H1 (cell line): ENCODE measurements at regions not wholly inside any gene's neighbourhood (a gene's known extent, or its start where the extent isn't known, plus 50 kb on each side); places are given as distances from the start of the nearest gene placed in this dataset.

Source experiments
- CTCF ChIA-PET: fragments of 300-600 bp; sonication (Branson Sonifier 250); formaldehyde crosslinking; loops from one replicate; lab custom pipeline; 2021; ENCODE audit not compliant: partially characterized antibody; lab: Charles Lee
- POLR2A ChIA-PET: fragments of 300-600 bp; sonication (Branson Sonifier 250); formaldehyde crosslinking; loops from one replicate; lab custom pipeline; 2021; ENCODE audit warnings: inconsistent platforms; ENCODE audit not compliant: partially characterized antibody; lab: Charles Lee
- DNase-seq, 2 experiments: peaks; one replicate each; pipeline versions ENCODE4 v3.0.0 to v3.0.0-alpha.2; 2010 to 2022; ENCODE audit warnings: low spot score in 2 of 2, low read depth in 1 of 2, mixed read lengths in 1 of 2
- FAIRE-seq: peaks from 2 replicates; lab custom pipeline; 2011; peaks lifted over from hg19 to GRCh38; lab: Jason Lieb, UNC
- H2AFZ ChIP-seq: 2 replicates; pipeline ENCODE4 v1.8.1; 2012; ENCODE audit warnings: low read length, inconsistent platforms
- H2AK5ac ChIP-seq: 2 replicates; pipeline ENCODE4 v1.6.1; 2013; ENCODE audit warnings: low read depth, low read length
- H2BK120ac ChIP-seq: replicated peaks from 2 replicates; pipeline ENCODE3; 2013; ENCODE audit warnings: low read depth, low read length, inconsistent platforms
- H2BK12ac ChIP-seq: 2 replicates; pipeline ENCODE4 v1.6.1; 2013; ENCODE audit warnings: low read depth, low read length
- H2BK15ac ChIP-seq: 2 replicates; pipeline ENCODE4 v1.6.1; 2013; ENCODE audit warnings: low read length
- H2BK20ac ChIP-seq: 2 replicates; pipeline ENCODE4 v1.6.1; 2013; ENCODE audit warnings: low read length
- H2BK5ac ChIP-seq: 2 replicates; pipeline ENCODE4 v1.6.1; 2013; ENCODE audit warnings: low read depth, low read length
- H3K14ac ChIP-seq: 2 replicates; pipeline ENCODE4 v1.6.1; 2013; ENCODE audit warnings: inconsistent platforms; ENCODE audit not compliant: insufficient read length
- H3K18ac ChIP-seq: 2 replicates; pipeline ENCODE4 v1.6.1; 2013; ENCODE audit warnings: low read length; ENCODE audit errors: extremely low read depth
- H3K23ac ChIP-seq: 2 replicates; pipeline ENCODE4 v1.6.1; 2013; ENCODE audit warnings: inconsistent platforms; ENCODE audit not compliant: insufficient read length
- H3K23me2 ChIP-seq: 2 replicates; pipeline ENCODE4 v1.6.1; 2013; ENCODE audit warnings: low read depth, low read length
- H3K27ac ChIP-seq: 2 replicates; pipeline ENCODE4 v1.6.1; 2011; ENCODE audit warnings: low read depth, low read length, inconsistent platforms
- H3K27me3 ChIP-seq, 4 experiments: replicated peaks in 1 of 4; 1 replicate in 1 of 4; 2 replicates in 3 of 4; pipeline versions ENCODE4 v1.6.1 to v1.8.1; 2011 to 2013; ENCODE audit warnings: low read length in 3 of 4, mild to moderate bottlenecking in 3 of 4, inconsistent platforms in 2 of 4, mixed read lengths in 2 of 4, moderate library complexity in 1 of 4; ENCODE audit not compliant: control insufficient read depth in 3 of 4, insufficient read depth in 3 of 4; ENCODE audit errors: extremely low read depth in 1 of 4
- H3K36me3 ChIP-seq, 4 experiments: 2 replicates each; pipeline versions ENCODE4 v1.6.1 to v1.8.1; 2011 to 2013; ENCODE audit warnings: mild to moderate bottlenecking in 4 of 4, low read length in 3 of 4, moderate library complexity in 2 of 4, control low read depth in 1 of 4, inconsistent platforms in 1 of 4; ENCODE audit not compliant: insufficient read depth in 4 of 4, control insufficient read depth in 2 of 4
- H3K4ac ChIP-seq: replicated peaks from 2 replicates; pipeline ENCODE3; 2013; ENCODE audit warnings: low read length, low read depth, mixed read lengths, inconsistent platforms; ENCODE audit not compliant: insufficient read length
- H3K4me1 ChIP-seq, 4 experiments: replicated peaks in 1 of 4; 1 replicate in 1 of 4; 2 replicates in 3 of 4; pipeline versions ENCODE4 v1.6.1 to v1.8.1; 2011 to 2013; ENCODE audit warnings: low read length in 3 of 4, inconsistent platforms in 2 of 4, mixed read lengths in 1 of 4; ENCODE audit not compliant: insufficient read depth in 4 of 4, control insufficient read depth in 3 of 4
- H3K4me2 ChIP-seq, 2 experiments: 2 replicates each; pipeline versions ENCODE4 v1.6.1 to v1.8.1; 2011 to 2013; ENCODE audit warnings: low read depth in 2 of 2, low read length in 2 of 2, control low read depth in 1 of 2, inconsistent platforms in 1 of 2, mild to moderate bottlenecking in 1 of 2; ENCODE audit not compliant: insufficient read depth in 1 of 2
- H3K4me3 ChIP-seq, 4 experiments: fragments of 200-600, 300-600 bp in 1 of 4; sonication (generic), shearing (Covaris generic), sonication (Bioruptor Twin) in 1 of 4; 2 replicates each; pipeline versions ENCODE4 v1.5.1 to v1.8.1; 2011 to 2016; ENCODE audit warnings: low read length in 4 of 4, low read depth in 3 of 4, control low read depth in 2 of 4, inconsistent platforms in 2 of 4, mild to moderate bottlenecking in 2 of 4, mixed read lengths in 1 of 4, moderate library complexity in 1 of 4; ENCODE audit not compliant: insufficient read depth in 2 of 4; ENCODE audit errors: extremely low read depth in 1 of 4
- H3K56ac ChIP-seq: replicated peaks from 2 replicates; pipeline ENCODE3; 2013; ENCODE audit warnings: low read depth, mild to moderate bottlenecking, mixed read lengths, low read length, inconsistent platforms; ENCODE audit not compliant: insufficient read length
- H3K79me1 ChIP-seq: 2 replicates; pipeline ENCODE4 v1.6.1; 2013; ENCODE audit warnings: low read depth, low read length, control low read depth
- H3K79me2 ChIP-seq, 2 experiments: 2 replicates each; pipeline versions ENCODE4 v1.6.1 to v1.8.1; 2012 to 2013; ENCODE audit warnings: low read length in 2 of 2, mild to moderate bottlenecking in 2 of 2, inconsistent platforms in 1 of 2; ENCODE audit not compliant: insufficient read depth in 2 of 2, control insufficient read depth in 1 of 2
- H3K9ac ChIP-seq, 4 experiments: replicated peaks in 1 of 4; 1 replicate in 1 of 4; 2 replicates in 3 of 4; pipeline versions ENCODE4 v1.6.1 to v1.8.1; 2011 to 2013; ENCODE audit warnings: low read depth in 3 of 4, low read length in 3 of 4, control low read depth in 2 of 4, mild to moderate bottlenecking in 2 of 4, moderate library complexity in 2 of 4, inconsistent platforms in 1 of 4; ENCODE audit errors: extremely low read depth in 1 of 4
- H3K9me3 ChIP-seq, 2 experiments: 2 replicates each; pipeline versions ENCODE4 v1.6.1 to v1.8.1; 2012 to 2013; ENCODE audit warnings: mild to moderate bottlenecking in 2 of 2, moderate library complexity in 2 of 2, control low read depth in 1 of 2, inconsistent platforms in 1 of 2, low read depth in 1 of 2, low read length in 1 of 2, mixed read lengths in 1 of 2; ENCODE audit not compliant: insufficient read depth in 2 of 2
- H4K20me1 ChIP-seq, 2 experiments: replicated peaks in 1 of 2; 2 replicates each; pipeline versions ENCODE3 to v1.8.1; 2011 to 2013; ENCODE audit warnings: inconsistent platforms in 2 of 2, low read length in 2 of 2, mild to moderate bottlenecking in 1 of 2; ENCODE audit not compliant: insufficient read depth in 2 of 2, control insufficient read depth in 1 of 2
- H4K5ac ChIP-seq: 2 replicates; pipeline ENCODE4 v1.6.1; 2013; ENCODE audit warnings: low read length, low read depth, mixed read lengths, inconsistent platforms; ENCODE audit not compliant: insufficient read length
- H4K8ac ChIP-seq: 2 replicates; pipeline ENCODE4 v1.8.0; 2013; ENCODE audit warnings: mild to moderate bottlenecking, moderate library complexity, low read length, inconsistent platforms; ENCODE audit not compliant: insufficient read depth; ENCODE audit errors: extremely low read depth
- H4K91ac ChIP-seq: replicated peaks from 2 replicates; pipeline ENCODE3; 2013; ENCODE audit warnings: low read length, mixed read lengths, inconsistent platforms; ENCODE audit not compliant: insufficient read length
- GTF2F1 ChIP-seq: IDR thresholded peaks from 2 replicates; pipeline ENCODE4 v1.6.1; 2012; ENCODE audit warnings: low read depth, low read length, improper control_type of control experiment, borderline replicate concordance
- NRF1 ChIP-seq: IDR thresholded peaks from 2 replicates; pipeline ENCODE4 v1.6.1; 2011; ENCODE audit warnings: mild to moderate bottlenecking, low read depth, low read length, improper control_type of control experiment
- RAD21 ChIP-seq, 2 experiments: IDR thresholded peaks in 1 of 2; conservative IDR thresholded peaks in 1 of 2; 2 replicates each; pipeline ENCODE4 v1.6.1; 2011; ENCODE audit warnings: low read depth in 2 of 2, low read length in 2 of 2, improper control_type of control experiment in 1 of 2, inconsistent platforms in 1 of 2, mild to moderate bottlenecking in 1 of 2, moderate library complexity in 1 of 2
- SAP30 ChIP-seq: fragments of 300-600 bp; sonication (generic); IDR thresholded peaks from 2 replicates; pipeline ENCODE4 v1.7.1; 2012; ENCODE audit warnings: low read length, moderate library complexity, mild to moderate bottlenecking, inconsistent platforms; ENCODE audit not compliant: insufficient read depth, insufficient replicate concordance
- SP2 ChIP-seq: IDR thresholded peaks from 2 replicates; pipeline ENCODE4 v1.6.1; 2012; ENCODE audit warnings: mild to moderate bottlenecking, low read length, inconsistent platforms
- WGBS, 2 experiments: shearing (Covaris generic) in 1 of 2; methylation state at CpG; one replicate each; pipeline versions ENCODE4 v1.1.6 to v1.1.7; 2013 to 2015; ENCODE audit warnings: low lambda C conversion rate in 2 of 2, mixed read lengths in 2 of 2, inconsistent platforms in 1 of 2, low coverage in 1 of 2, missing lambda C conversion rate in 1 of 2; ENCODE audit not compliant: insufficient replicate concordance in 2 of 2, insufficient coverage in 1 of 2, insufficient read length in 1 of 2; ENCODE audit errors: extremely low coverage in 1 of 2, missing lambda C conversion rate in 1 of 2; 5-methylcytosine and 5-hydroxymethylcytosine counted together
- TF ChIP-seq, protein P1 (sequence below), 3 experiments: IDR thresholded peaks; 1 replicate in 2 of 3; 2 replicates in 1 of 3; pipeline versions ENCODE4 v1.5.1 to v1.6.1; 2011; ENCODE audit warnings: low read length in 3 of 3, mild to moderate bottlenecking in 3 of 3, inconsistent platforms in 2 of 3, low read depth in 1 of 3, moderate library complexity in 1 of 3; ENCODE audit not compliant: insufficient read depth in 1 of 3; ENCODE audit errors: control extremely low read depth in 1 of 3

DNA sequence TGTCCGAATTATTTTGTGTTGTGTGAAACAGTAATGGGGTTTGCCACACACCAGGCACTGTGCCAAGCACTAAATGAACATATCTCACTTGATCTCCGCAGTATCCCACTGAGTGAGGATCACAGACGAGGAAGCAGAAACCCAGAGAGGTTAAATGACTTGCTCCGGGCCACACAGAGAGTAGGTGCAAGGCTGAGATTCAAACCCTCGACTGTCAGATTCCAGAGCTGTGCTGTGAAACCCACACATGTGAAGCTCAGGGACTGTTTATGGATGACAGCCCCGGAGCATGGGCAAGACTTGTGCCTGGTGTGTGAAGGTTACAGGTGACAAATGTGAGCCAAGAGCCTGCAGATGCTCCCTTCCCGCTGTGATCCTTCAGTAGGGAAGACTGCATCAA, 87.8 kb upstream of the SIRPA start:
- H3K4me1 ChIP-seq, result peaks cover 11 to 18% (median 13%) of the 10 kb centered on the region in 4 experiments
- no peak overlapping the region for H2BK120ac ChIP-seq
- no peaks in the 10 kb centered on the region for H3K9me3 ChIP-seq
- no peak overlapping the region for H3K4me2 ChIP-seq
- H2BK12ac ChIP-seq, result no peak overlapping the region; the same call in 1 of the 2 replicates
- no peak overlapping the region for H2BK15ac ChIP-seq
- H2BK5ac ChIP-seq, result no peak overlapping the region
- H3K27ac ChIP-seq, result no peak overlapping the region
- H3K36me3 ChIP-seq, result no peaks in the 10 kb centered on the region
- no peak overlapping the region for H2AK5ac ChIP-seq
- CTCF ChIA-PET, result interaction anchor here (0.6 to 2.0 kb wide), 4 partner anchors 12 to 1484 kb away, joined by 3 to 7 read pairs (median 4); no protein-coding TSS in a partner anchor
- no peak overlapping the region for H3K14ac ChIP-seq
- 82% methylated on average over 7 of the region's 7 CpGs; no CpG with 5 or more reads in 1 of the 2 experiments for WGBS, 2 experiments
- H3K23ac ChIP-seq, result no peak overlapping the region
- H3K27me3 ChIP-seq, result peaks cover 8 to 21% (median 20%) of the 10 kb centered on the region in 4 experiments
- H3K79me2 ChIP-seq, result no peaks in the 10 kb centered on the region
- H3K56ac ChIP-seq, result no peak overlapping the region
- no peak overlapping the region for H4K8ac ChIP-seq
- H4K91ac ChIP-seq, result no peak overlapping the region
- no peak overlapping the region for H3K18ac ChIP-seq
- FAIRE-seq (no peak), DNase-seq (no peak)
- no peak overlapping the region for H3K4ac ChIP-seq
- no peak overlapping the region for H4K5ac ChIP-seq
- H4K20me1 ChIP-seq, result no peaks in the 10 kb centered on the region
- H3K4me3 ChIP-seq, result no peak overlapping the region
- H3K23me2 ChIP-seq, result peaks cover 13% of the 10 kb centered on the region; the same call in 1 of the 2 replicates
- POLR2A ChIA-PET, result interaction anchor here (0.6 to 1.6 kb wide), 3 partner anchors 12 to 31 kb away, joined by 3 to 5 read pairs (median 4); no protein-coding TSS in a partner anchor
- no peak overlapping the region; a peak in 1 of 7 replicates for H3K9ac ChIP-seq
- no peak overlapping the region for H2BK20ac ChIP-seq
- no peak for TF ChIP-seq NRF1
- TF ChIP-seq SAP30, result no peak
- no peak for TF ChIP-seq RAD21 (IDR thresholded peaks at IDR 0.05 in 1 of 2, conservative IDR thresholded peaks at IDR 0.05 in 1 of 2; ENCODE audit: low read depth in 2 of 2, low read length in 2 of 2)
- TF ChIP-seq, protein P1, sequence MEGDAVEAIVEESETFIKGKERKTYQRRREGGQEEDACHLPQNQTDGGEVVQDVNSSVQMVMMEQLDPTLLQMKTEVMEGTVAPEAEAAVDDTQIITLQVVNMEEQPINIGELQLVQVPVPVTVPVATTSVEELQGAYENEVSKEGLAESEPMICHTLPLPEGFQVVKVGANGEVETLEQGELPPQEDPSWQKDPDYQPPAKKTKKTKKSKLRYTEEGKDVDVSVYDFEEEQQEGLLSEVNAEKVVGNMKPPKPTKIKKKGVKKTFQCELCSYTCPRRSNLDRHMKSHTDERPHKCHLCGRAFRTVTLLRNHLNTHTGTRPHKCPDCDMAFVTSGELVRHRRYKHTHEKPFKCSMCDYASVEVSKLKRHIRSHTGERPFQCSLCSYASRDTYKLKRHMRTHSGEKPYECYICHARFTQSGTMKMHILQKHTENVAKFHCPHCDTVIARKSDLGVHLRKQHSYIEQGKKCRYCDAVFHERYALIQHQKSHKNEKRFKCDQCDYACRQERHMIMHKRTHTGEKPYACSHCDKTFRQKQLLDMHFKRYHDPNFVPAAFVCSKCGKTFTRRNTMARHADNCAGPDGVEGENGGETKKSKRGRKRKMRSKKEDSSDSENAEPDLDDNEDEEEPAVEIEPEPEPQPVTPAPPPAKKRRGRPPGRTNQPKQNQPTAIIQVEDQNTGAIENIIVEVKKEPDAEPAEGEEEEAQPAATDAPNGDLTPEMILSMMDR (IDR thresholded peaks at IDR 0.05; ENCODE audit: control extremely low read depth in 1 of 3, insufficient read depth in 1 of 3, low read depth in 1 of 3, low read length in 3 of 3), result no peak
- no peak for TF ChIP-seq SP2
- TF ChIP-seq GTF2F1, result no peak
- H2AFZ ChIP-seq, result no peak overlapping the region
- no peaks in the 10 kb centered on the region for H3K79me1 ChIP-seq
